KG1 (cell line): ENCODE measurements at regions not wholly inside any gene's neighbourhood (a gene's known extent, or its start where the extent isn't known, plus 50 kb on each side); places are given as distances from the start of the nearest gene placed in this dataset.

Experiments
- DNase-seq: peaks from one replicate; lab custom pipeline; 2025; lab: John Stamatoyannopoulos, UW

- DNase-seq = no peak
Observed at GRCh38 chr14:85426068-85426935, 103.6 kb upstream of the FLRT2 start.

- DNase-seq = no peak
Observed at GRCh38 chr14:85428926-85429325, 101.0 kb upstream of the FLRT2 start.

- DNase-seq = no peak
Observed at GRCh38 chr14:85437148-85437547, 92.8 kb upstream of the FLRT2 start.

GRCh38 chr14:85438001-85438400 is 91.9 kb upstream of the FLRT2 start:
- DNase-seq = no peak

GRCh38 chr14:85438481-85438942 is 91.4 kb upstream of the FLRT2 start:
- DNase-seq = no peak

GRCh38 chr14:85439696-85440328 is 90.1 kb upstream of the FLRT2 start:
- DNase-seq = no peak

- DNase-seq = no peak
Observed at GRCh38 chr14:85441909-85442643, 87.9 kb upstream of the FLRT2 start.

GRCh38 chr14:85442996-85443395 is 86.9 kb upstream of the FLRT2 start:
- DNase-seq = no peak

GRCh38 chr14:85444635-85445034 is 85.3 kb upstream of the FLRT2 start:
- DNase-seq = no peak

- DNase-seq = no peak
Observed at GRCh38 chr14:85445151-85445795, 84.7 kb upstream of the FLRT2 start.

GRCh38 chr14:85447883-85448282 is 82.1 kb upstream of the FLRT2 start:
- DNase-seq = no peak

- no peak for DNase-seq
Observed at GRCh38 chr14:85451421-85451820, 78.5 kb upstream of the FLRT2 start.

- DNase-seq = no peak
Observed at GRCh38 chr14:85453401-85454225, 76.3 kb upstream of the FLRT2 start.

- DNase-seq = no peak
Observed at GRCh38 chr14:85454226-85454813, 75.6 kb upstream of the FLRT2 start.

- DNase-seq = no peak
Observed at GRCh38 chr14:85459361-85460000, 70.5 kb upstream of the FLRT2 start.

GRCh38 chr14:85461432-85462133 is 68.4 kb upstream of the FLRT2 start:
- DNase-seq = no peak

- DNase-seq = no peak
Observed at GRCh38 chr14:85463512-85463911, 66.4 kb upstream of the FLRT2 start.

- DNase-seq = no peak
Observed at GRCh38 chr14:85464135-85464895, 65.6 kb upstream of the FLRT2 start.

GRCh38 chr14:85466678-85467077 is 63.3 kb upstream of the FLRT2 start:
- DNase-seq = no peak
